CD14-positive monocyte (primary cell): ENCODE measurements at regions not wholly inside any gene's neighbourhood (a gene's known extent, or its start where the extent isn't known, plus 50 kb on each side); places are given as distances from the start of the nearest gene placed in this dataset.

Experiments
- DNase-seq, 3 donors: peaks; one replicate each; pipeline ENCODE4 v3.0.0-alpha.2; 2011 to 2022
- H2AFZ ChIP-seq: 2 replicates; pipeline ENCODE4 v1.6.0; 2012; ENCODE audit warnings: mild to moderate bottlenecking, low read depth, low read length, inconsistent platforms; ENCODE audit not compliant: insufficient read depth, poor library complexity, severe bottlenecking
- H3K27ac ChIP-seq, 2 donors: 1 replicate in 1 of 2; 2 replicates in 1 of 2; pipeline ENCODE4 v1.5.1; 2012 to 2013; ENCODE audit warnings: low read length in 2 of 2, control low read depth in 1 of 2, inconsistent platforms in 1 of 2, low read depth in 1 of 2, mild to moderate bottlenecking in 1 of 2
- H3K27me3 ChIP-seq, 2 donors: one replicate each; pipeline versions ENCODE4 v1.6.0 to v1.6.1; 2011 to 2013; ENCODE audit warnings: low read length in 2 of 2; ENCODE audit not compliant: control insufficient read depth in 2 of 2, insufficient read depth in 2 of 2
- H3K36me3 ChIP-seq, 2 donors: replicated peaks in 1 of 2; 1 replicate in 1 of 2; 2 replicates in 1 of 2; pipeline versions ENCODE4 v1.5.1 to v1.6.1; 2012 to 2013; ENCODE audit warnings: low read length in 2 of 2, control low read depth in 1 of 2, inconsistent platforms in 1 of 2, mild to moderate bottlenecking in 1 of 2; ENCODE audit not compliant: insufficient read depth in 2 of 2, control insufficient read depth in 1 of 2
- H3K4me1 ChIP-seq, 2 donors: 1 replicate in 1 of 2; 2 replicates in 1 of 2; pipeline versions ENCODE4 v1.5.1 to v1.6.1; 2012 to 2013; ENCODE audit warnings: low read length in 2 of 2, control low read depth in 1 of 2, inconsistent platforms in 1 of 2, mild to moderate bottlenecking in 1 of 2, moderate library complexity in 1 of 2; ENCODE audit not compliant: insufficient read depth in 2 of 2, control insufficient read depth in 1 of 2
- H3K4me2 ChIP-seq: replicated peaks from 2 replicates; pipeline ENCODE3; 2012; ENCODE audit warnings: low read length, moderate library complexity, mild to moderate bottlenecking; ENCODE audit not compliant: poor library complexity, severe bottlenecking; ENCODE audit errors: extremely low read depth
- H3K4me3 ChIP-seq, 3 experiments: fragments of 200-600 bp in 1 of 3; sonication (generic) in 1 of 3; replicated peaks in 1 of 3; 1 replicate in 2 of 3; 2 replicates in 1 of 3; pipeline ENCODE4 v1.5.1; 2011 to 2013; ENCODE audit warnings: low read length in 3 of 3, mild to moderate bottlenecking in 3 of 3, control low read depth in 2 of 3, low read depth in 2 of 3, inconsistent platforms in 1 of 3, moderate library complexity in 1 of 3
- H3K79me2 ChIP-seq: 2 replicates; pipeline ENCODE4 v1.6.0; 2012; ENCODE audit warnings: mild to moderate bottlenecking, control low read depth, inconsistent platforms, low read length, moderate library complexity; ENCODE audit not compliant: insufficient read depth
- H3K9ac ChIP-seq: 2 replicates; pipeline ENCODE4 v1.6.0; 2017; ENCODE audit warnings: low read length, mild to moderate bottlenecking; ENCODE audit not compliant: insufficient read depth, poor library complexity, severe bottlenecking
- H3K9me3 ChIP-seq, 2 donors: replicated peaks in 1 of 2; 1 replicate in 1 of 2; 2 replicates in 1 of 2; pipeline versions ENCODE4 v1.5.1 to v1.6.1; 2012 to 2013; ENCODE audit warnings: low read length in 2 of 2, control low read depth in 1 of 2; ENCODE audit not compliant: control insufficient read depth in 1 of 2, insufficient read depth in 1 of 2
- H4K20me1 ChIP-seq: 2 replicates; pipeline ENCODE4 v1.6.0; 2012; ENCODE audit warnings: mild to moderate bottlenecking, low read length, control low read depth, moderate library complexity; ENCODE audit not compliant: insufficient read depth
- H3K27ac Mint-ChIP-seq, 7 donors: one replicate each; pipeline ENCODE4 v1.8.0; 2020; ENCODE audit warnings: mild to moderate bottlenecking in 7 of 7, mixed read lengths in 7 of 7, moderate library complexity in 6 of 7, inconsistent platforms in 2 of 7
- H3K27me3 Mint-ChIP-seq, 3 donors: one replicate each; pipeline ENCODE4 v1.8.0; 2021 to 2022; ENCODE audit warnings: low read depth in 3 of 3, mild to moderate bottlenecking in 3 of 3, mixed read lengths in 3 of 3, moderate library complexity in 3 of 3, inconsistent platforms in 1 of 3
- H3K36me3 Mint-ChIP-seq, 2 donors: one replicate each; pipeline ENCODE4 v1.8.0; 2020; ENCODE audit warnings: mixed read lengths in 2 of 2, inconsistent platforms in 1 of 2, mild to moderate bottlenecking in 1 of 2
- H3K4me1 Mint-ChIP-seq: one replicate; pipeline ENCODE4 v1.8.0; 2020; ENCODE audit warnings: mild to moderate bottlenecking, mixed read lengths
- H3K4me3 Mint-ChIP-seq, 2 donors: one replicate each; pipeline ENCODE4 v1.8.0; 2020; ENCODE audit warnings: mild to moderate bottlenecking in 2 of 2, mixed read lengths in 2 of 2, moderate library complexity in 1 of 2
- H3K9me3 Mint-ChIP-seq, 7 donors: one replicate each; pipeline ENCODE4 v1.8.0; 2020 to 2022; ENCODE audit warnings: mixed read lengths in 7 of 7, mild to moderate bottlenecking in 6 of 7, moderate library complexity in 6 of 7, inconsistent platforms in 2 of 7
- WGBS: methylation state at CpG from one replicate; pipeline ENCODE4 v1.1.5; 2013; ENCODE audit warnings: missing lambda C conversion rate; ENCODE audit not compliant: insufficient coverage; 5-methylcytosine and 5-hydroxymethylcytosine counted together
- intact Hi-C, 2 donors: fragments of 100-400 bp; cut with micrococcal nuclease; formaldehyde crosslinking; loops; one replicate each; pipeline versions ENCODE4 v1.15.0 to v1.15.1; 2023
- TF ChIP-seq, protein P1 (sequence below): fragments of 200-600 bp; IDR thresholded peaks from one replicate; pipeline ENCODE4 v1.8.0; 2022; ENCODE audit warnings: antibody characterized with exemption, mild to moderate bottlenecking

DNA sequence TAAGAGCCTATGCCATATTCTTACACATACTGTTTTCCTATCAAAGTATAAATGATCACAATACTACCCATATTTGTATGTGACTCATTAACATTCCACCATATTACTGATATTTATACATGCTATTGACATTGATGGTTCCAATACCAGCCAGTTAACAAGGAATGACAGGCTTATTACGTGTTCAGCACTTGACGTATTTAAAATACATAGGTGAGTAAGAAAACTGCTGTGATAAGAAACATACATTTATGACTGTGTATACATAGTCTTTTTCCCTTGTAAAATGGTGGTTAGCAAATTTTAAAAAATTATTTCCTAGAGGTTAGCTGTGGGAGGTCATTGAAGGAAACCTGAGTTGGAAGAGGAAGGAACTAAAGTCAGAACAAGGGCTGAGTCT, 81.1 kb upstream of the NEUROD6 start:
- H3K36me3 Mint-ChIP-seq = no peaks in the 10 kb centered on the region
- H3K27me3 ChIP-seq = no peaks in the 10 kb centered on the region
- H3K36me3 ChIP-seq = no peaks in the 10 kb centered on the region
- DNase-seq = no peak
- H3K4me2 ChIP-seq = no peak overlapping the region
- no peak overlapping the region for H3K4me3 ChIP-seq
- H4K20me1 ChIP-seq = no peaks in the 10 kb centered on the region
- H3K9ac ChIP-seq = no peak overlapping the region
- H3K27ac ChIP-seq = no peak overlapping the region
- H3K4me1 Mint-ChIP-seq = no peaks in the 10 kb centered on the region
- no peaks in the 10 kb centered on the region for H3K79me2 ChIP-seq
- peaks cover 2 to 6% (median 5%) of the 10 kb centered on the region in 3 donors for H3K27me3 Mint-ChIP-seq
- no peak overlapping the region for H2AFZ ChIP-seq
- intact Hi-C loops = no loop called here
- no peaks in the 10 kb centered on the region for H3K4me1 ChIP-seq
- H3K27ac Mint-ChIP-seq = no peak overlapping the region
- WGBS = no CpG with 5 or more reads among the region's 2 CpGs
- H3K9me3 ChIP-seq = no peaks in the 10 kb centered on the region
- no peak overlapping the region for H3K4me3 Mint-ChIP-seq
- H3K9me3 Mint-ChIP-seq = peaks cover 0 to 2% (median 0%) of the 10 kb centered on the region in 7 donors
- TF ChIP-seq, protein P1, sequence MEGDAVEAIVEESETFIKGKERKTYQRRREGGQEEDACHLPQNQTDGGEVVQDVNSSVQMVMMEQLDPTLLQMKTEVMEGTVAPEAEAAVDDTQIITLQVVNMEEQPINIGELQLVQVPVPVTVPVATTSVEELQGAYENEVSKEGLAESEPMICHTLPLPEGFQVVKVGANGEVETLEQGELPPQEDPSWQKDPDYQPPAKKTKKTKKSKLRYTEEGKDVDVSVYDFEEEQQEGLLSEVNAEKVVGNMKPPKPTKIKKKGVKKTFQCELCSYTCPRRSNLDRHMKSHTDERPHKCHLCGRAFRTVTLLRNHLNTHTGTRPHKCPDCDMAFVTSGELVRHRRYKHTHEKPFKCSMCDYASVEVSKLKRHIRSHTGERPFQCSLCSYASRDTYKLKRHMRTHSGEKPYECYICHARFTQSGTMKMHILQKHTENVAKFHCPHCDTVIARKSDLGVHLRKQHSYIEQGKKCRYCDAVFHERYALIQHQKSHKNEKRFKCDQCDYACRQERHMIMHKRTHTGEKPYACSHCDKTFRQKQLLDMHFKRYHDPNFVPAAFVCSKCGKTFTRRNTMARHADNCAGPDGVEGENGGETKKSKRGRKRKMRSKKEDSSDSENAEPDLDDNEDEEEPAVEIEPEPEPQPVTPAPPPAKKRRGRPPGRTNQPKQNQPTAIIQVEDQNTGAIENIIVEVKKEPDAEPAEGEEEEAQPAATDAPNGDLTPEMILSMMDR = no peak

DNA sequence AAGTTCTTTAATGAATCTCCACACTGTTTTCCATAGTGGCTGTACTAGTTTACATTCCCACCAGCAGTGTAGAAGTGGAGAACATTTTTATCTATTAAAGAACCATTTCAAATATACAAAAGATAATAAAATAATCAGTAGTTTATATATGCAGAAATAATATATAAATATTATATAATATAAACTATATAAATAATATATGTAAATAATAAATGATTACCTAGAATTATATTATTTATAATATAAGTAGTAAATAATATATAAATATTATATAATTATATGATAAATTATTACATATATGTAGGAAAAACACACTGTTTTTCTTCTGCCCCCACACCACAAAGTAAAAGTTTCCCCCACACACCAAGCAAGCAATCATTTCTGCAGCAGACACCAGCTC, 83.5 kb upstream of the NEUROD6 start:
- H3K4me2 ChIP-seq = no peak overlapping the region
- H3K27me3 ChIP-seq = no peaks in the 10 kb centered on the region
- intact Hi-C loops = no loop called here
- H3K36me3 ChIP-seq = no peaks in the 10 kb centered on the region
- peaks cover 0 to 2% (median 0%) of the 10 kb centered on the region in 7 donors for H3K9me3 Mint-ChIP-seq
- no peak overlapping the region for H3K9ac ChIP-seq
- H3K27ac ChIP-seq = no peak overlapping the region
- H3K36me3 Mint-ChIP-seq = no peaks in the 10 kb centered on the region
- H3K9me3 ChIP-seq = no peaks in the 10 kb centered on the region
- H2AFZ ChIP-seq = no peak overlapping the region
- H3K27me3 Mint-ChIP-seq = peaks cover 2 to 6% (median 5%) of the 10 kb centered on the region in 3 donors
- H3K79me2 ChIP-seq = no peaks in the 10 kb centered on the region
- TF ChIP-seq, protein P1 = no peak
- peak overlapping the region in 1 of 7 donors; percentile 52 for H3K27ac Mint-ChIP-seq
- DNase-seq = no peak
- no peak overlapping the region for H3K4me3 Mint-ChIP-seq
- no peaks in the 10 kb centered on the region for H4K20me1 ChIP-seq
- H3K4me3 ChIP-seq = no peak overlapping the region
- no peaks in the 10 kb centered on the region for H3K4me1 Mint-ChIP-seq
- H3K4me1 ChIP-seq = no peaks in the 10 kb centered on the region
